Inflammatory macrophage treated with lipopolysaccharide for 1 hour (primary cell): ENCODE measurements at regions not wholly inside any gene's neighbourhood (a gene's known extent, or its start where the extent isn't known, plus 50 kb on each side); places are given as distances from the start of the nearest gene placed in this dataset.

Source experiments
- DNase-seq, 2 donors: peaks; one replicate each; pipeline ENCODE4 v3.0.0-alpha.2; 2020 to 2022

GRCh38 chr9:14391620-14392019 is 77.7 kb upstream of the NFIB start:
- DNase-seq = no peak

- DNase-seq = no peak
Measured at GRCh38 chr9:14389657-14390056, 75.7 kb upstream of the NFIB start.

GRCh38 chr9:14389146-14389545 is 75.2 kb upstream of the NFIB start:
- DNase-seq = no peak

- no peak for DNase-seq
Measured at GRCh38 chr9:14383773-14384172, 69.8 kb upstream of the NFIB start.

GRCh38 chr9:14383294-14383693 is 69.4 kb upstream of the NFIB start:
- DNase-seq = no peak

- no peak for DNase-seq
Measured at GRCh38 chr9:14380061-14380836, 66.3 kb upstream of the NFIB start.

GRCh38 chr9:14379280-14379679 is 65.3 kb upstream of the NFIB start:
- no peak for DNase-seq

GRCh38 chr9:14373706-14374105 is 59.8 kb upstream of the NFIB start:
- DNase-seq = no peak

GRCh38 chr9:14373336-14373666 is 59.4 kb upstream of the NFIB start:
- no peak for DNase-seq

GRCh38 chr9:14372437-14373335 is 58.7 kb upstream of the NFIB start:
- no peak for DNase-seq

GRCh38 chr9:14369011-14369410 is 55.1 kb upstream of the NFIB start:
- no peak for DNase-seq

- no peak for DNase-seq
Measured at GRCh38 chr9:14366076-14366475, 52.1 kb upstream of the NFIB start.

GRCh38 chr9:14365670-14366069 is 51.7 kb upstream of the NFIB start:
- no peak for DNase-seq
